Ovary (tissue), 3 donors: ENCODE measurements at regions not wholly inside any gene's neighbourhood (a gene's known extent, or its start where the extent isn't known, plus 50 kb on each side); places are given as distances from the start of the nearest gene placed in this dataset.

Experiments used
- EP300 ChIP-seq: sonication (generic); formaldehyde crosslinking; IDR thresholded peaks from one replicate; pipeline ENCODE4 v1.6.1; 2017; ENCODE audit warnings: antibody characterized with exemption
- TF ChIP-seq, protein P1 (sequence below), 3 donors: fragments of 450-650 bp in 2 of 3; fragments of 200-600 bp in 1 of 3; IDR thresholded peaks; one replicate each; pipeline versions ENCODE4 v1.5.1 to v1.8.0; 2016 to 2022; ENCODE audit warnings: antibody characterized with exemption in 3 of 3, mild to moderate bottlenecking in 1 of 3
- donor health status: DM: no; HTN: no; CAD: no.

GRCh38 chr5:158069838-158070237 is 210.9 kb upstream of the CLINT1 start:
- TF ChIP-seq, protein P1, sequence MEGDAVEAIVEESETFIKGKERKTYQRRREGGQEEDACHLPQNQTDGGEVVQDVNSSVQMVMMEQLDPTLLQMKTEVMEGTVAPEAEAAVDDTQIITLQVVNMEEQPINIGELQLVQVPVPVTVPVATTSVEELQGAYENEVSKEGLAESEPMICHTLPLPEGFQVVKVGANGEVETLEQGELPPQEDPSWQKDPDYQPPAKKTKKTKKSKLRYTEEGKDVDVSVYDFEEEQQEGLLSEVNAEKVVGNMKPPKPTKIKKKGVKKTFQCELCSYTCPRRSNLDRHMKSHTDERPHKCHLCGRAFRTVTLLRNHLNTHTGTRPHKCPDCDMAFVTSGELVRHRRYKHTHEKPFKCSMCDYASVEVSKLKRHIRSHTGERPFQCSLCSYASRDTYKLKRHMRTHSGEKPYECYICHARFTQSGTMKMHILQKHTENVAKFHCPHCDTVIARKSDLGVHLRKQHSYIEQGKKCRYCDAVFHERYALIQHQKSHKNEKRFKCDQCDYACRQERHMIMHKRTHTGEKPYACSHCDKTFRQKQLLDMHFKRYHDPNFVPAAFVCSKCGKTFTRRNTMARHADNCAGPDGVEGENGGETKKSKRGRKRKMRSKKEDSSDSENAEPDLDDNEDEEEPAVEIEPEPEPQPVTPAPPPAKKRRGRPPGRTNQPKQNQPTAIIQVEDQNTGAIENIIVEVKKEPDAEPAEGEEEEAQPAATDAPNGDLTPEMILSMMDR (IDR thresholded peaks at IDR 0.05), result no peak
- no peak for TF ChIP-seq EP300
